K562 (cell line): ENCODE measurements at regions not wholly inside any gene's neighbourhood (a gene's known extent, or its start where the extent isn't known, plus 50 kb on each side); places are given as distances from the start of the nearest gene placed in this dataset.
A peak's percentile ranks its signal among the peaks of the same experiment; 100 is the strongest.

ENCODE experiments used
- ATF7 ChIP-seq: fragments of 450-650 bp; IDR thresholded peaks from 2 replicates; pipeline ENCODE4 v1.7.1; 2014; ENCODE audit warnings: mild to moderate bottlenecking, moderate library complexity
- C11orf30 ChIP-seq: fragments of 450-650 bp; IDR thresholded peaks from 2 replicates; pipeline ENCODE4 v1.6.1; 2016; ENCODE audit warnings: low read depth, mild to moderate bottlenecking
- CBX8 ChIP-seq: fragments of 200-600 bp; sonication (generic); IDR thresholded peaks from 2 replicates; pipeline ENCODE4 v1.6.1; 2012; ENCODE audit warnings: borderline replicate concordance, mixed run types, low read depth, mild to moderate bottlenecking, moderate library complexity, mixed read lengths, low read length, control low read depth, inconsistent platforms; ENCODE audit not compliant: poor library complexity, severe bottlenecking; ENCODE audit errors: extremely low read depth
- E2F8 ChIP-seq: fragments of 450-650 bp; IDR thresholded peaks from 2 replicates; pipeline ENCODE4 v1.7.1; 2018; ENCODE audit warnings: mild to moderate bottlenecking, low read depth; ENCODE audit not compliant: partially characterized antibody
- FOXA3 ChIP-seq, 2 experiments: fragments of 450-650 bp in 1 of 2; sonication (generic) in 1 of 2; formaldehyde crosslinking; IDR thresholded peaks in 1 of 2; conservative IDR thresholded peaks in 1 of 2; 2 replicates each; pipeline versions ENCODE4 v1.4.0 to v1.8.0; 2020 to 2022; ENCODE audit warnings: mild to moderate bottlenecking in 2 of 2, missing genetic modification reagents in 1 of 2
- FOXK2 ChIP-seq, 2 experiments: fragments of 450-650 bp; IDR thresholded peaks in 1 of 2; conservative IDR thresholded peaks in 1 of 2; 2 replicates each; pipeline ENCODE4 v1.6.1; 2016; ENCODE audit warnings: low read depth in 2 of 2, mild to moderate bottlenecking in 1 of 2
- MAFF ChIP-seq: IDR thresholded peaks from 2 replicates; pipeline ENCODE4 v1.6.1; 2012; ENCODE audit warnings: low read length, improper control_type of control experiment
- MAFG ChIP-seq: fragments of 450-650 bp; conservative IDR thresholded peaks from 2 replicates; pipeline ENCODE4 v1.6.1; 2016; ENCODE audit warnings: missing genetic modification characterization, missing compliant biosample characterization
- MAFK ChIP-seq: IDR thresholded peaks from 2 replicates; pipeline ENCODE4 v1.6.1; 2011; ENCODE audit warnings: low read length, improper control_type of control experiment
- NCOA4 ChIP-seq: fragments of 450-650 bp; IDR thresholded peaks from 2 replicates; pipeline ENCODE4 v1.6.1; 2018; ENCODE audit warnings: mild to moderate bottlenecking; ENCODE audit not compliant: partially characterized antibody
- NEUROD1 ChIP-seq: fragments of 150-350 bp; IDR thresholded peaks from 2 replicates; pipeline ENCODE4 v1.6.1; 2014; ENCODE audit warnings: borderline replicate concordance, low read length, low read depth; ENCODE audit not compliant: partially characterized antibody
- REST ChIP-seq, 2 experiments: fragments of 450-650 bp; formaldehyde crosslinking in 1 of 2; IDR thresholded peaks; 2 replicates each; pipeline versions ENCODE4 v1.4.0 to v1.6.1; 2014 to 2020; ENCODE audit warnings: mild to moderate bottlenecking in 2 of 2, borderline replicate concordance in 1 of 2, low read depth in 1 of 2
- RNF2 ChIP-seq: sonication (generic); IDR thresholded peaks from 2 replicates; pipeline ENCODE4 v1.6.1; 2016
- TEAD4 ChIP-seq, 2 experiments: sonication (generic) in 1 of 2; formaldehyde crosslinking in 1 of 2; IDR thresholded peaks; 2 replicates each; pipeline versions ENCODE4 v1.6.1 to v1.8.0; 2012 to 2022; ENCODE audit warnings: borderline replicate concordance in 1 of 2, inconsistent platforms in 1 of 2, low read length in 1 of 2, mild to moderate bottlenecking in 1 of 2, missing genetic modification reagents in 1 of 2
- ZNF316 ChIP-seq: fragments of 450-650 bp; IDR thresholded peaks from 2 replicates; pipeline ENCODE4 v1.6.1; 2016
- ZNF57 ChIP-seq: fragments of 450-650 bp; formaldehyde crosslinking; IDR thresholded peaks from 2 replicates; pipeline ENCODE4 v1.4.0; 2020; ENCODE audit warnings: mild to moderate bottlenecking, moderate library complexity

DNA sequence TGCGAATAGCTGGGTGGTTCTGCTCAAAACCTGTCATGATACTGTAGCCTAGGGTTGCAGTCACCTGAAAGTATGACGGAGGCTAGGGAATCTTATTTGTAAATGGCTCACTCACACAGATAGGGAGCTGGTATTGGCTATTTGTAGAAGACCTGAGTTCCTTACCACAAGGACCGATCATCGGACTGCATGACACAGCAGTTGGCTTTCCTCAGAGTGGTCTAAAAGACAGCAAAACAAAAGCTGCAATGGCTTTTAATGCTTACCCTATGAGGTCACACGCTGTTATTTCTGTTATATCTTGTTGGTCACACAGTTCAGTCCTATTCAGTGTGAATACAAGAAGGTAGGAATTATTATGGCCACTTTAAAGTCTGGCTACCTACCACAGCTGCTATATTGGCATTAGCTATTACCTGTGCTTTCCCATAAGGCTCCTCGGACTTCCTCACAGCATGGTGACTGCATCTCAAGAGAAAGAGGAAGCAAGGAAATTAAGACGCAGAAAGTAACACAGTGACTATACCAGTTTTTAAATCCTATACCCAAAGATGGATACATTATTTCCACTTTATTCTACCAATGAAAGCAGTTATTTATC is 68.4 kb upstream of the LRRC7 start (continued):
- TF ChIP-seq E2F8 = no peak
- TF ChIP-seq FOXA3 (CRISPR knock-in tag; conservative IDR thresholded peaks at IDR 0.05 in 1 of 2, IDR thresholded peaks at IDR 0.05 in 1 of 2) = no peak
- no peak for TF ChIP-seq FOXK2 (conservative IDR thresholded peaks at IDR 0.05 in 1 of 2, IDR thresholded peaks at IDR 0.05 in 1 of 2; ENCODE audit: low read depth in 2 of 2)
- no peak for TF ChIP-seq NEUROD1
- no peak for TF ChIP-seq ZNF57
- TF ChIP-seq NCOA4 = no peak
- peak; percentile 52; the same call in 1 of the 2 replicates for TF ChIP-seq ZNF316
- TF ChIP-seq C11orf30 = peak; percentile 65
- 0 out of 2 replicates have a peak, but pooled peaks have one; percentile 13 for TF ChIP-seq ATF7
- peak; percentile 28; the same call in 1 of the 2 replicates for TF ChIP-seq MAFF
- TF ChIP-seq RNF2 = no peak
- TF ChIP-seq REST (IDR thresholded peaks at IDR 0.05; ENCODE audit: borderline replicate concordance) = no peak
- no peak for TF ChIP-seq REST (CRISPR knock-in tag; IDR thresholded peaks at IDR 0.05; ENCODE audit: low read depth)
- TF ChIP-seq MAFK = peak; percentile 42; the same call in 1 of the 2 replicates
- no peak for TF ChIP-seq CBX8
- 0 out of 2 replicates have a peak, but pooled peaks have one; percentile 5 for TF ChIP-seq MAFG
- TF ChIP-seq TEAD4 (IDR thresholded peaks at IDR 0.05; ENCODE audit: low read length) = no peak
- TF ChIP-seq TEAD4 (CRISPR knock-in tag; IDR thresholded peaks at IDR 0.05; ENCODE audit: borderline replicate concordance) = no peak
